ENCODE measurements at regions not wholly inside any gene's neighbourhood (a gene's known extent, or its start where the extent isn't known, plus 50 kb on each side); places are given as distances from the start of the nearest gene placed in this dataset.
A peak's percentile ranks its signal among the peaks of the same experiment; 100 is the strongest.
"Not testable (repeated sequence)": the region's sequence is repeated elsewhere in the genome, so short reads cannot be mapped to it uniquely, and the experiment has no call there.

DNA sequence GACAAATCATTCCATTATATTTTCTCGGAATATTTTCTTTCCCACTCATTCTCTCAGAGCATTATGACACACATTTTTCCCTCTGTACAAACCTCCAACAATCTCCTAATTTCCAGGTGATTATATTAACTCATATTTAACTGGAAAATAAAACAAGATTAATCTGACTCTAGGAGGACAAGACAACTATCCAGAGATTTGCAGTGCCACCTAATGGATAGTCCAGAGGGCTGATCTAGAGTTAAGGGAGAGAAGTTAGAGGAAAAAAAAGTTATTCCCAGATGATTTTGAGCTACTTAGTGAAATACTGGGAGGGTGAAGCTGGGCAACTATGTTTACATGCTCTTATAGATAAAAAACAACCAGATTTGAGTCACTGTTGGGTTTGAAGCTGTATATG is 161.7 kb downstream of the ALX1 start:
- 0 to 100% (median 62%) methylated on average over 1 of the region's 1 CpG; no CpG with 5 or more reads in 2 of the 10 experiments for WGBS, 10 experiments
- peak in 2 of 8 experiments; percentile 21 to 30 for ATAC-seq (replicated peaks in 6 of 8)
- Histone ChIP-seq H3K4me3 (no peak overlapping the region), H3K27ac (no peak overlapping the region), H3K4me1 (replicated peaks in 1 of 2) (peaks cover 0 to 4% of the 10 kb centered on the region in 2 donors)
- in situ Hi-C loops (cut with MboI; ENCODE audit: low pct_unique_long_range_greater_than_20kb in 2 of 9, low sequenced_read_pairs in 9 of 9, unreplicated experiment in 9 of 9), result loop anchor here in 2 of 9 experiments (25.0 kb wide), 3 partner anchors 129 to 354 kb away; no protein-coding TSS in a partner anchor

DNA sequence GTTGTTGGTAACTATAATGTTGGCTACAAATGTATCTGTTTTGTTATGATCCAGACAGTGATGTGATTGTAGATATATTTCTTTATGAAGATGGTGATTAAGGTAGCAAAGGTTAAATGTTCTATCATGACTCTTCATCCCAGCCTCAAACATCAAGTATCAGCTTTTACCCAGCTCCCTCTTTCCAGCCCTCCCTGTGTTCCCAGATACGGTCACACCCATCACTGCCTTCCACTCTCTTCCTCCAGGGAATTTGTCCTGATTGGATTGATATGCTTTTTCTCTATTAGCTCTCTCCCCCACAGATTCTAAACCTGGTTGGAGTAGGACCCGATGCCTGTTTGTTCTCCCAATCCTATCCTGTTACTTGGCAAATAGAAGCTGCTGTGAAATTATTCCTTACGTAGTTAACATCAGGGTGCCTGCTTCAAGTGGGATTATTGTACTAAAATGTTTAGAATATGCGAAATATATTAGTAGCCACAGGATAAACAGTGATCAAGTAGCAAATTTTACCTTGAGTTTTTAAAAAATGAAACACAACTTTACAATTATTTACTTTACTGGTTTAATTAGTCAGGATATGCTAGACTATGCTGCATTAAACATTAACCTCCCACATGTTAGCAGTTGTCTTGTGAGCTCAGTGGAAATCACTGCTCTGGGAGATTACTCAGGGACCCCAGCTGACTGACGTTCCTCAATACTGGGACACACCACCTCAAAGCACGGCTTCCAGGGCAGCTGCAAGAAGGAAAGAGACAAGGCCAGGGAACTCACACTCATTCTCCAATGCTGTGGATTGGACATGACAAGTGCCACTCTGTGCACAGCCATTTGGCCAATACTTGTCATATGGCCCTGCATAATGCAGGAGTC is 165.3 kb downstream of the ALX1 start:
- Histone ChIP-seq H3K27ac (no peak overlapping the region), H3K4me1 (replicated peaks in 1 of 2) (peaks cover 0 to 4% of the 10 kb centered on the region in 2 donors), H3K4me3 (no peak overlapping the region)
- ATAC-seq (replicated peaks in 6 of 8), result no peak
- in situ Hi-C loops (cut with MboI; ENCODE audit: low pct_unique_long_range_greater_than_20kb in 2 of 9, low sequenced_read_pairs in 9 of 9, unreplicated experiment in 9 of 9), result loop anchor here in 2 of 9 experiments (25.0 kb wide), 3 partner anchors 133 to 358 kb away; no protein-coding TSS in a partner anchor
- 13 to 100% (median 48%) methylated on average over 1 to 6 of the region's 6 CpGs for WGBS, 10 experiments

GRCh38 chr12:85448031-85448430 is 168.0 kb downstream of the ALX1 start:
- WGBS, 10 experiments, result 25 to 100% (median 100%) methylated on average over 1 of the region's 1 CpG
- ATAC-seq (replicated peaks in 6 of 8), result no peak
- no peak overlapping the region for H3K4me3 ChIP-seq
- peaks cover 0 to 4% of the 10 kb centered on the region in 2 donors for H3K4me1 ChIP-seq (replicated peaks in 1 of 2)
- in situ Hi-C loops (cut with MboI; ENCODE audit: low pct_unique_long_range_greater_than_20kb in 2 of 9, low sequenced_read_pairs in 9 of 9, unreplicated experiment in 9 of 9), result loop anchor here in 2 of 9 experiments (25.0 kb wide), 3 partner anchors 136 to 361 kb away; no protein-coding TSS in a partner anchor
- H3K27ac ChIP-seq, result no peak overlapping the region

DNA sequence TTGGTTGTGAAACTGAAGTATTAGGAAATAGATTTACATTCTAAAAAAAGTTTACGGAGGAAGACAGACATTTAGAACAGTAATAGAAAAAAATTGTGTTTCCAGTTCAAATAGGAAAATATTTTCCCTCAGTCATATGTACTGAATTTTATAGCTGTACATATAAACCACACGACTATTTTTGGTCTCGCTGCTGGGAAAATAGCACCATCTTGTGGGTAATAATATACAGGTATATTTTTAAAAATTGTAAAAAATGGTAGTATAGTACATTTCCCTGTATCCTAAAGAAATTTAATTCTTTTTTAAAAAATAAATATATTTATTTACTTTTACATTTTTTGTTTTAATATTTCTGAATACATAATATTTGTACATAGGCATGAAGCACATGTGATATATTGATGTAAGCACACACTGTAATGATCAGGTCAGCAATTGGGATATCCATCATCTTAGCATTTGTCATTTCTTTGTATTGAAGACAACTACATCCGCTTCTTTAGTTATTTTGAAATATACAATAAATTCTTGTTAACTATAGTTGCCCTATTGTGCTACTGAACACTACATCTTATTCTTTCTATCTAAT is 168.6 kb downstream of the ALX1 start:
- WGBS, 10 experiments, result 11 to 93% (median 81%) methylated on average over 3 to 4 of the region's 4 CpGs
- H3K4me1 ChIP-seq (replicated peaks in 1 of 2), result peaks cover 0 to 4% of the 10 kb centered on the region in 2 donors
- no peak overlapping the region for H3K4me3 ChIP-seq
- in situ Hi-C loops (cut with MboI; ENCODE audit: low pct_unique_long_range_greater_than_20kb in 2 of 9, low sequenced_read_pairs in 9 of 9, unreplicated experiment in 9 of 9), result loop anchor here in 2 of 9 experiments (25.0 kb wide), 3 partner anchors 136 to 361 kb away; no protein-coding TSS in a partner anchor
- peak in 1 of 8 experiments; percentile 17 for ATAC-seq (replicated peaks in 6 of 8)
- no peak overlapping the region for H3K27ac ChIP-seq

GRCh38 chr12:85457016-85457415 is 177.0 kb downstream of the ALX1 start:
- Histone ChIP-seq H3K4me1 (replicated peaks in 1 of 2) (no peaks in the 10 kb centered on the region), H3K27ac (no peak overlapping the region), H3K4me3 (no peak overlapping the region)
- in situ Hi-C loops (cut with MboI; ENCODE audit: low pct_unique_long_range_greater_than_20kb in 2 of 9, low sequenced_read_pairs in 9 of 9, unreplicated experiment in 9 of 9), result no loop called here
- ATAC-seq (replicated peaks in 6 of 8), result no peak
- WGBS, 10 experiments, result 100% methylated on average over 1 of the region's 1 CpG; no CpG with 5 or more reads in 8 of the 10 experiments

GRCh38 chr12:85461127-85461526 is 181.1 kb downstream of the ALX1 start:
- in situ Hi-C loops (cut with MboI; ENCODE audit: low pct_unique_long_range_greater_than_20kb in 2 of 9, low sequenced_read_pairs in 9 of 9, unreplicated experiment in 9 of 9), result no loop called here
- H3K4me1 ChIP-seq (replicated peaks in 1 of 2), result no peaks in the 10 kb centered on the region
- H3K27ac ChIP-seq, result no peak overlapping the region
- H3K4me3 ChIP-seq, result no peak overlapping the region
- 46 to 100% (median 82%) methylated on average over 1 to 4 of the region's 4 CpGs for whole genome bisulfite sequencing, 10 experiments
- no peak for ATAC-seq (replicated peaks in 6 of 8)

GRCh38 chr12:85462888-85463287 is 182.9 kb downstream of the ALX1 start:
- ATAC-seq (replicated peaks in 6 of 8), result no peak
- WGBS, 10 experiments, result 38 to 100% (median 81%) methylated on average over 2 to 4 of the region's 4 CpGs
- H3K4me3 ChIP-seq, result no peak overlapping the region
- H3K27ac ChIP-seq, result no peak overlapping the region
- no peaks in the 10 kb centered on the region for H3K4me1 ChIP-seq (replicated peaks in 1 of 2)
- in situ Hi-C loops (cut with MboI; ENCODE audit: low pct_unique_long_range_greater_than_20kb in 2 of 9, low sequenced_read_pairs in 9 of 9, unreplicated experiment in 9 of 9), result no loop called here

- in situ Hi-C loops (cut with MboI; ENCODE audit: low pct_unique_long_range_greater_than_20kb in 2 of 9, low sequenced_read_pairs in 9 of 9, unreplicated experiment in 9 of 9), result no loop called here
- Histone ChIP-seq H3K4me1 (replicated peaks in 1 of 2) (peaks cover 4 to 10% of the 10 kb centered on the region in 2 donors), H3K4me3 (no peak overlapping the region), H3K27ac (no peak overlapping the region)
- no peak for ATAC-seq (replicated peaks in 6 of 8)
These were observed 186.9 kb downstream of the ALX1 start for GRCh38 chr12:85466890-85467289.

GRCh38 chr12:85468356-85469157 is 188.5 kb downstream of the ALX1 start:
- ATAC-seq (replicated peaks in 6 of 8), result peak; percentile 72 to 90 (median 82)
- 0 to 100% (median 23%) methylated on average over 1 to 15 of the region's 15 CpGs; no CpG with 5 or more reads in 3 of the 10 experiments for WGBS, 10 experiments
- peak overlapping the region; percentile 20 to 30 (median 28) for H3K4me3 ChIP-seq
- no peak overlapping the region for H3K27ac ChIP-seq
- in situ Hi-C loops (cut with MboI; ENCODE audit: low pct_unique_long_range_greater_than_20kb in 2 of 9, low sequenced_read_pairs in 9 of 9, unreplicated experiment in 9 of 9), result no loop called here
- H3K4me1 ChIP-seq (replicated peaks in 1 of 2), result peaks cover 4 to 10% of the 10 kb centered on the region in 2 donors

DNA sequence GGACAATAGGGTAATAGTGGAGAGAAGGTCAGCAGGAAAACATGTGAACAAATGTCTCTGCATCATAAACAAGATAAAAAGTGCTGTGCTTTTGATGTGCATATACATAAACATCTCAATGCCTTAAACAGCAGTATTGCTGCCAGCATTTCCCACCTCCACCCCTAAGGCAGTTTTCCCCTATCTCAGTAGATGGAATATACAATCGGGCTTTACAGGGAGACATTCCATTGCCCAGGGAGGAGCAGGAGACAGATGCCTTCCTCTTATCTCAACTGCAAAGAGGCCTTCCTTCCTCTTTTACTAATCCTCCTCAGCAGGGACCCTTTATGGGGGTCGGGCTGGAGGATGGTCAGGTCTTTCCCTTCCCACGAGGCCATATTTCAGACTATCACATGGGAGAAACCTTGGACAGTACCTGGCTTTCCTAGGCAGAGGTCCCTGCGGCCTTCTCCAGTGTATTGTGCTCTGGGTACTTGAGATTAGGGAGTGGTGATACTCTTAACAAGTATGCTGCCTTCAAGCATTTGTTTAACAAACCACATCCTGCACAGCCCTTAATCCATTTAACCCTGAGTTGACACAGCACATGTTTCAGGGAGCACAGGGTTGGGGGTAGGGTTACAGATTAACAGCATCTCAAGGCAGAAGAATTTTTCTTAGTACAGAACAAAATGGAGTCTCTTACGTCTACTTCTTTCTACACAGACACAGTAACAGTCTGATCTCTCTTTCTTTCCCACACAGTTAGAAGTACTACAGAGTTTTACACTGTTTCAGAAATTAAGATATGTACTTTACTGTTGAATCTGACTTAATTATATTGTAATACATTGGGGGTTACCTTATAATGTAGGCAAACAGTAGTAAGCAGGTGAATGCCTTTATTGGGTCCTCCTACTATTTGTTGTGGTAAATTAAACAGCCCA is 189.4 kb downstream of the ALX1 start:
- H3K4me1 ChIP-seq (replicated peaks in 1 of 2); ATAC-seq (replicated peaks in 6 of 8); in situ Hi-C loops (cut with MboI; ENCODE audit: low pct_unique_long_range_greater_than_20kb in 2 of 9, low sequenced_read_pairs in 9 of 9, unreplicated experiment in 9 of 9): not testable (repeated sequence)
- peak overlapping the region in 1 of 2 donors; percentile 57 for H3K27ac ChIP-seq
- peak overlapping the region in 3 of 5 donors; percentile 28 to 30 (median 29) for H3K4me3 ChIP-seq
- 0 to 100% (median 41%) methylated on average over 1 to 3 of the region's 5 CpGs; no CpG with 5 or more reads in 5 of the 10 experiments for WGBS, 10 experiments

GRCh38 chr12:85475277-85475676 is 195.3 kb downstream of the ALX1 start:
- not testable (repeated sequence) for H3K4me3 ChIP-seq; H3K4me1 ChIP-seq (replicated peaks in 1 of 2); H3K27ac ChIP-seq; ATAC-seq (replicated peaks in 6 of 8)
- in situ Hi-C loops (cut with MboI; ENCODE audit: low pct_unique_long_range_greater_than_20kb in 2 of 9, low sequenced_read_pairs in 9 of 9, unreplicated experiment in 9 of 9), result loop anchor here in 6 of 9 experiments (25.0 kb wide), 1 partner anchor 387 kb away; the partner anchor contains the start of gene NTS (in 6 of the 6)
- 0 to 100% (median 90%) methylated on average over 1 of the region's 1 CpG for WGBS, 10 experiments

DNA sequence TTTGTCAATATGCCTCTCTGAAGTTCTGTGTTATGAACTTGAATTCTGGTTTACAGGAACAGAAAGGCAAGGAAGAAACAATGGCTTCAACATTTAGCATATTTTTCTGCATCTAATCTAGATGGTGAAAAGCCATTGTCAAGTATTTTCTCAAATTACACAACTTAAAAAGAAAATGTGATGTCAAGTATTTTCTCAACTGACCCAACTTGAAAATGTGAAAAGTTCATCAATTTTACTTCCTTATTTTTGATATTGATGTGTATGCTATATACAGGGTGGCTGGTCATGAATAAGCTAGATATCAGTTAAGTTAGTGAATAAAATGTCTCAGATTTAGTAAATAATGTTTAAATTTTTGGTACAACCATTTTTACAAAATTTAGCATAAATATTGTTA is 196.7 kb downstream of the ALX1 start:
- Histone ChIP-seq H3K27ac (no peak overlapping the region), H3K4me3 (no peak overlapping the region), H3K4me1 (replicated peaks in 1 of 2) (no peaks in the 10 kb centered on the region)
- in situ Hi-C loops (cut with MboI; ENCODE audit: low pct_unique_long_range_greater_than_20kb in 2 of 9, low sequenced_read_pairs in 9 of 9, unreplicated experiment in 9 of 9), result loop anchor here in 6 of 9 experiments (25.0 kb wide), 1 partner anchor 386 kb away; the partner anchor contains the start of gene NTS (in 6 of the 6)
- no peak for ATAC-seq (replicated peaks in 6 of 8)

Data from motor neuron (in vitro differentiated cells).